Gastroesophageal sphincter (tissue), 4 donors: ENCODE measurements at regions not wholly inside any gene's neighbourhood (a gene's known extent, or its start where the extent isn't known, plus 50 kb on each side); places are given as distances from the start of the nearest gene placed in this dataset.

ENCODE experiments used
- ATAC-seq: fragments of 150-250 bp; one replicate; pipeline ENCODE4 v1.9.1; 2016; ENCODE audit warnings: mild to moderate bottlenecking, moderate library complexity
- H3K27ac ChIP-seq, 4 donors: fragments of 200-600 bp; sonication (generic) in 3 of 4; 1 replicate in 3 of 4; 2 replicates in 1 of 4; pipeline ENCODE4 v1.5.1; 2016 to 2019
- H3K27me3 ChIP-seq: fragments of 200-600 bp; sonication (generic); one replicate; pipeline ENCODE4 v1.5.1; 2019
- H3K36me3 ChIP-seq, 2 donors: fragments of 200-600 bp; sonication (generic); one replicate each; pipeline ENCODE4 v1.5.1; 2019; ENCODE audit warnings: control low read depth in 1 of 2
- H3K4me1 ChIP-seq, 3 donors: fragments of 200-600 bp; sonication (generic); 1 replicate in 2 of 3; 2 replicates in 1 of 3; pipeline ENCODE4 v1.5.1; 2016 to 2019; ENCODE audit warnings: control low read depth in 2 of 3
- H3K4me3 ChIP-seq, 2 donors: fragments of 200-600 bp; sonication (generic); one replicate each; pipeline ENCODE4 v1.5.1; 2019; ENCODE audit warnings: mild to moderate bottlenecking in 1 of 2, moderate library complexity in 1 of 2
- H3K9me3 ChIP-seq, 3 donors: fragments of 200-600 bp; sonication (generic); one replicate each; pipeline ENCODE4 v1.5.1; 2017 to 2019; ENCODE audit warnings: control low read depth in 2 of 3
- CTCF ChIP-seq, 4 experiments: fragments of 200-600 bp in 2 of 4; fragments of 450-650 bp in 2 of 4; sonication (generic) in 1 of 4; IDR thresholded peaks; one replicate each; pipeline ENCODE4 v1.5.1; 2017 to 2019; ENCODE audit warnings: antibody characterized with exemption in 4 of 4, mild to moderate bottlenecking in 2 of 4, moderate library complexity in 2 of 4
- EP300 ChIP-seq: sonication (generic); formaldehyde crosslinking; IDR thresholded peaks from one replicate; pipeline ENCODE4 v1.6.1; 2017; ENCODE audit warnings: antibody characterized with exemption, mild to moderate bottlenecking
- POLR2A ChIP-seq, 2 donors: fragments of 450-650 bp; IDR thresholded peaks; one replicate each; pipeline ENCODE4 v1.6.1; 2017; ENCODE audit warnings: antibody characterized with exemption in 2 of 2, mild to moderate bottlenecking in 2 of 2, moderate library complexity in 1 of 2
- POLR2AphosphoS5 ChIP-seq: sonication (generic); formaldehyde crosslinking; IDR thresholded peaks from one replicate; pipeline ENCODE4 v1.6.1; 2017; ENCODE audit warnings: antibody characterized with exemption
- WGBS, 2 donors: methylation state at CpG; one replicate each; pipeline ENCODE4 v1.1.5; 2018; ENCODE audit warnings: low coverage in 1 of 2; 5-methylcytosine and 5-hydroxymethylcytosine counted together

- WGBS, 2 donors = 87 to 95% methylated on average over 6 to 10 of the region's 10 CpGs
- Histone ChIP-seq H3K9me3 (no peaks in the 10 kb centered on the region), H3K27me3 (no peaks in the 10 kb centered on the region), H3K27ac (no peak overlapping the region), H3K4me3 (no peak overlapping the region), H3K4me1 (peaks cover 0 to 6% (median 0%) of the 10 kb centered on the region in 3 donors), H3K36me3 (no peaks in the 10 kb centered on the region)
- ATAC-seq = no peak
- TF ChIP-seq POLR2AphosphoS5 = no peak
- no peak for TF ChIP-seq CTCF (IDR thresholded peaks at IDR 0.05)
- TF ChIP-seq POLR2A (IDR thresholded peaks at IDR 0.05) = no peak
- no peak for TF ChIP-seq EP300
These were observed 59.4 kb upstream of the FOXN3 start for GRCh38 chr14:89476354-89476896.

GRCh38 chr14:89474464-89474863 is 57.4 kb upstream of the FOXN3 start:
- Histone ChIP-seq H3K9me3 (no peaks in the 10 kb centered on the region), H3K27me3 (no peaks in the 10 kb centered on the region), H3K4me1 (peaks cover 0 to 22% (median 5%) of the 10 kb centered on the region in 3 donors), H3K27ac (no peak overlapping the region), H3K4me3 (no peak overlapping the region), H3K36me3 (no peaks in the 10 kb centered on the region)
- 71 to 76% methylated on average over 4 of the region's 4 CpGs for WGBS, 2 donors
- TF ChIP-seq EP300 = no peak
- TF ChIP-seq POLR2A (IDR thresholded peaks at IDR 0.05) = no peak
- TF ChIP-seq CTCF (IDR thresholded peaks at IDR 0.05) = no peak
- TF ChIP-seq POLR2AphosphoS5 = no peak
- ATAC-seq = no peak

- H3K9me3 ChIP-seq = no peaks in the 10 kb centered on the region
- no peak for ATAC-seq
- H3K36me3 ChIP-seq = no peaks in the 10 kb centered on the region
- no peak overlapping the region for H3K27ac ChIP-seq
- peaks cover 0 to 22% (median 5%) of the 10 kb centered on the region in 3 donors for H3K4me1 ChIP-seq
- H3K4me3 ChIP-seq = no peak overlapping the region
- TF ChIP-seq POLR2AphosphoS5 = no peak
- no peak for TF ChIP-seq POLR2A (IDR thresholded peaks at IDR 0.05)
- no peak for TF ChIP-seq CTCF (IDR thresholded peaks at IDR 0.05)
- no peak for TF ChIP-seq EP300
- no peaks in the 10 kb centered on the region for H3K27me3 ChIP-seq
- 69 to 96% methylated on average over 2 of the region's 2 CpGs for WGBS, 2 donors
These were observed 57.0 kb upstream of the FOXN3 start for GRCh38 chr14:89473989-89474388.

- H3K9me3 ChIP-seq = no peaks in the 10 kb centered on the region
- peaks cover 0 to 22% (median 5%) of the 10 kb centered on the region in 3 donors for H3K4me1 ChIP-seq
- ATAC-seq = no peak
- H3K27ac ChIP-seq = no peak overlapping the region
- no peaks in the 10 kb centered on the region for H3K36me3 ChIP-seq
- TF ChIP-seq POLR2AphosphoS5 (no peak), EP300 (no peak), POLR2A (IDR thresholded peaks at IDR 0.05) (no peak), CTCF (IDR thresholded peaks at IDR 0.05) (no peak)
- no peak overlapping the region for H3K4me3 ChIP-seq
- H3K27me3 ChIP-seq = no peaks in the 10 kb centered on the region
- 56 to 89% methylated on average over 1 to 2 of the region's 2 CpGs for WGBS, 2 donors
These were observed 56.5 kb upstream of the FOXN3 start for GRCh38 chr14:89473569-89473968.

- Histone ChIP-seq H3K36me3 (no peaks in the 10 kb centered on the region), H3K9me3 (no peaks in the 10 kb centered on the region), H3K4me1 (peaks cover 0 to 16% (median 5%) of the 10 kb centered on the region in 3 donors), H3K27me3 (no peaks in the 10 kb centered on the region), H3K4me3 (no peak overlapping the region), H3K27ac (no peak overlapping the region)
- no peak for ATAC-seq
- TF ChIP-seq EP300 (no peak), CTCF (IDR thresholded peaks at IDR 0.05) (no peak), POLR2A (IDR thresholded peaks at IDR 0.05) (no peak), POLR2AphosphoS5 (no peak)
- 89 to 96% methylated on average over 2 to 4 of the region's 6 CpGs for WGBS, 2 donors
These were observed 53.4 kb upstream of the FOXN3 start for GRCh38 chr14:89470401-89470800.
